Endothelial cell of umbilical vein (primary cell): ENCODE measurements at regions not wholly inside any gene's neighbourhood (a gene's known extent, or its start where the extent isn't known, plus 50 kb on each side); places are given as distances from the start of the nearest gene placed in this dataset.

Experiments used
- BruUV-seq: library from RNA; stranded (reverse); fragments of 400-500 nt; replicated peaks from 2 replicates; lab custom pipeline; 2021; lab: Mats Ljungman, UMichigan
- CTCF ChIA-PET: fragments of 300-600, 350-600 bp; sonication (Branson Sonifier 250); formaldehyde crosslinking; loops from one replicate; lab custom pipeline; 2021; ENCODE audit warnings: antibody characterized with exemption, inconsistent platforms; lab: Charles Lee
- POLR2A ChIA-PET: fragments of 300-600, 350-600 bp; sonication (Branson Sonifier 250); formaldehyde crosslinking; loops from one replicate; lab custom pipeline; 2021; ENCODE audit warnings: antibody characterized with exemption, inconsistent platforms; lab: Charles Lee
- DNase-seq: peaks from one replicate; pipeline ENCODE4 v3.0.0-alpha.2; 2011; ENCODE audit warnings: low read depth, low spot score
- FAIRE-seq: peaks from 2 replicates; lab custom pipeline; 2011; peaks lifted over from hg19 to GRCh38; lab: Jason Lieb, UNC
- H2AFZ ChIP-seq: 2 replicates; pipeline ENCODE4 v1.6.0; 2012; ENCODE audit warnings: low read depth, low read length, control low read depth, inconsistent platforms
- H3K27ac ChIP-seq: 2 replicates; pipeline ENCODE4 v1.5.1; 2011; ENCODE audit warnings: low read depth, mild to moderate bottlenecking, control low read depth, low read length, moderate library complexity; ENCODE audit not compliant: insufficient read depth
- H3K27me3 ChIP-seq, 2 experiments: 2 replicates each; pipeline versions ENCODE4 v1.6.0 to v1.6.1; 2011; ENCODE audit warnings: low read length in 2 of 2, mixed read lengths in 1 of 2; ENCODE audit not compliant: control insufficient read depth in 2 of 2, insufficient read depth in 2 of 2
- H3K36me3 ChIP-seq, 2 experiments: 2 replicates in 1 of 2; 3 replicates in 1 of 2; pipeline ENCODE4 v1.5.1; 2011; ENCODE audit warnings: low read length in 2 of 2, mild to moderate bottlenecking in 1 of 2, moderate library complexity in 1 of 2; ENCODE audit not compliant: control insufficient read depth in 2 of 2, insufficient read depth in 2 of 2; ENCODE audit errors: extremely low read depth in 1 of 2
- H3K4me1 ChIP-seq: 3 replicates; pipeline ENCODE4 v1.5.1; 2011; ENCODE audit warnings: mild to moderate bottlenecking, low read length; ENCODE audit not compliant: control insufficient read depth, insufficient read depth; ENCODE audit errors: extremely low read depth
- H3K4me2 ChIP-seq: 2 replicates; pipeline ENCODE4 v1.6.1; 2011; ENCODE audit warnings: low read length, control low read depth, mixed read lengths; ENCODE audit not compliant: insufficient read depth
- H3K4me3 ChIP-seq, 3 experiments: fragments of 200-600 bp in 1 of 3; sonication (generic), shearing (Covaris generic) in 1 of 3; replicated peaks in 1 of 3; 2 replicates each; pipeline ENCODE4 v1.5.1; 2011 to 2016; ENCODE audit warnings: control low read depth in 3 of 3, low read length in 3 of 3, mild to moderate bottlenecking in 2 of 3, inconsistent platforms in 1 of 3, low read depth in 1 of 3, moderate library complexity in 1 of 3; ENCODE audit not compliant: insufficient read depth in 1 of 3
- H3K79me2 ChIP-seq: 2 replicates; pipeline ENCODE4 v1.6.0; 2012; ENCODE audit warnings: low read length, inconsistent platforms; ENCODE audit not compliant: control insufficient read depth, insufficient read depth
- H3K9ac ChIP-seq: replicated peaks from 2 replicates; pipeline ENCODE3; 2011; ENCODE audit warnings: low read length, control low read depth; ENCODE audit not compliant: insufficient read depth; ENCODE audit errors: extremely low read depth
- H3K9me1 ChIP-seq: replicated peaks from 3 replicates; pipeline ENCODE4 v1.6.0; 2011; ENCODE audit warnings: mild to moderate bottlenecking, low read length; ENCODE audit not compliant: control insufficient read depth, insufficient read depth; ENCODE audit errors: extremely low read depth
- H3K9me3 ChIP-seq: replicated peaks from 2 replicates; pipeline ENCODE4 v1.5.1; 2012; ENCODE audit warnings: low read length, inconsistent platforms; ENCODE audit not compliant: control insufficient read depth, insufficient read depth
- H4K20me1 ChIP-seq: replicated peaks from 2 replicates; pipeline ENCODE3; 2011; ENCODE audit warnings: mild to moderate bottlenecking, low read length; ENCODE audit not compliant: control insufficient read depth, insufficient read depth; ENCODE audit errors: extremely low read depth
- CTCF ChIP-seq, 2 donors: IDR thresholded peaks; 1 replicate in 1 of 2; 2 replicates in 1 of 2; pipeline ENCODE4 v1.5.1; 2011; ENCODE audit warnings: low read length in 2 of 2, mild to moderate bottlenecking in 2 of 2, moderate library complexity in 2 of 2, control low read depth in 1 of 2, inconsistent platforms in 1 of 2, low read depth in 1 of 2; ENCODE audit not compliant: insufficient read depth in 1 of 2; ENCODE audit errors: extremely low read depth in 1 of 2
- EZH2 ChIP-seq: IDR thresholded peaks from 2 replicates; pipeline ENCODE4 v1.6.1; 2012; ENCODE audit warnings: borderline replicate concordance, low read depth, mild to moderate bottlenecking, moderate library complexity, low read length, inconsistent platforms; ENCODE audit not compliant: severe bottlenecking
- FOS ChIP-seq: IDR thresholded peaks from 2 replicates; pipeline ENCODE4 v1.6.1; 2011; ENCODE audit warnings: mild to moderate bottlenecking, low read length, moderate library complexity, borderline replicate concordance; ENCODE audit not compliant: insufficient read depth
- GATA2 ChIP-seq: IDR thresholded peaks from 2 replicates; pipeline ENCODE4 v1.7.0; 2011; ENCODE audit warnings: low read depth, mild to moderate bottlenecking, moderate library complexity, mixed read lengths, low read length; ENCODE audit not compliant: insufficient read length, insufficient read depth
- JUN ChIP-seq: IDR thresholded peaks from 2 replicates; pipeline ENCODE4 v1.6.1; 2011; ENCODE audit warnings: borderline replicate concordance, low read depth; ENCODE audit not compliant: insufficient read length, insufficient read depth
- MAX ChIP-seq: IDR thresholded peaks from 2 replicates; pipeline ENCODE4 v1.6.1; 2011; ENCODE audit not compliant: insufficient read depth, insufficient read length
- MYC ChIP-seq: IDR thresholded peaks from one replicate; pipeline ENCODE4 v1.6.1; 2011; ENCODE audit warnings: mild to moderate bottlenecking, low read depth, low read length
- POLR2A ChIP-seq: IDR thresholded peaks from 2 replicates; pipeline ENCODE4 v1.6.1; 2012; ENCODE audit warnings: low read depth, mild to moderate bottlenecking, control low read depth, low read length
- POLR2AphosphoS5 ChIP-seq: IDR thresholded peaks from 2 replicates; pipeline ENCODE4 v1.6.1; 2012; ENCODE audit warnings: low read depth, mild to moderate bottlenecking, control low read depth, low read length, moderate library complexity; ENCODE audit not compliant: insufficient read depth
- dilution Hi-C: fragments of 300-500 bp; cut with MboI; formaldehyde crosslinking; loops from one replicate; pipeline ENCODE4 v1.15.0; 2019; ENCODE audit warnings: low sequenced_read_pairs; ENCODE audit not compliant: extremely low pct_ligation_motif_present
- intact Hi-C: fragments of 100-400 bp; cut with micrococcal nuclease; formaldehyde crosslinking; loops from one replicate; pipeline ENCODE4 v1.10.0; 2022

- intact Hi-C loops: no loop called here
- TF ChIP-seq JUN (no peak), MAX (no peak), MYC (no peak), FOS (no peak)
- H3K4me3 ChIP-seq: no peak overlapping the region
- no peaks in the 10 kb centered on the region for H3K79me2 ChIP-seq
- H2AFZ ChIP-seq: no peak overlapping the region
- no peak overlapping the region for H3K9ac ChIP-seq
- DNase-seq (no peak), FAIRE-seq (no peak)
- no peaks in the 10 kb centered on the region for H3K27me3 ChIP-seq
- H3K9me1 ChIP-seq: no peaks in the 10 kb centered on the region
- H3K4me1 ChIP-seq: no peaks in the 10 kb centered on the region
- ChIA-PET POLR2A (no interaction called here), CTCF (no interaction called here)
- H3K9me3 ChIP-seq: no peaks in the 10 kb centered on the region
- H3K4me2 ChIP-seq: no peak overlapping the region
- H3K27ac ChIP-seq: no peak overlapping the region
- no peaks in the 10 kb centered on the region for H3K36me3 ChIP-seq
- dilution Hi-C loops: no loop called here
- no TSS peak for BruUV-seq
- H4K20me1 ChIP-seq: no peaks in the 10 kb centered on the region
Measured at GRCh38 chrX:9130031-9130430, 96.1 kb upstream of the FAM9B start.

- H3K9me3 ChIP-seq: no peaks in the 10 kb centered on the region
- intact Hi-C loops: no loop called here
- TF ChIP-seq MYC: no peak
- no peak for TF ChIP-seq FOS
- TF ChIP-seq JUN: no peak
- TF ChIP-seq MAX: no peak
- no peak for TF ChIP-seq GATA2
- no peak for TF ChIP-seq POLR2A
- no peak for TF ChIP-seq POLR2AphosphoS5
- TF ChIP-seq CTCF (IDR thresholded peaks at IDR 0.05; ENCODE audit: extremely low read depth in 1 of 2, insufficient read depth in 1 of 2, low read depth in 1 of 2, low read length in 2 of 2): no peak
- no peak for TF ChIP-seq EZH2
- ChIA-PET CTCF (no interaction called here), POLR2A (no interaction called here)
- H4K20me1 ChIP-seq: no peaks in the 10 kb centered on the region
- BruUV-seq: no TSS peak
- no peak overlapping the region for H3K27ac ChIP-seq
- H3K9ac ChIP-seq: no peak overlapping the region
- no peak overlapping the region for H3K4me2 ChIP-seq
- no peak overlapping the region for H2AFZ ChIP-seq
- H3K27me3 ChIP-seq: no peaks in the 10 kb centered on the region
- dilution Hi-C loops: no loop called here
- H3K36me3 ChIP-seq: no peaks in the 10 kb centered on the region
- no peaks in the 10 kb centered on the region for H3K79me2 ChIP-seq
- no peak overlapping the region for H3K4me3 ChIP-seq
- FAIRE-seq: no peak
- H3K9me1 ChIP-seq: no peaks in the 10 kb centered on the region
- H3K4me1 ChIP-seq: no peaks in the 10 kb centered on the region
- DNase-seq: no peak
Measured at GRCh38 chrX:9131066-9131465, 97.1 kb upstream of the FAM9B start.
